ENCODE measurements at regions not wholly inside any gene's neighbourhood (a gene's known extent, or its start where the extent isn't known, plus 50 kb on each side); places are given as distances from the start of the nearest gene placed in this dataset.
A peak's percentile ranks its signal among the peaks of the same experiment; 100 is the strongest.
"Not testable (repeated sequence)": the region's sequence is repeated elsewhere in the genome, so short reads cannot be mapped to it uniquely, and the experiment has no call there.

GRCh38 chr6:131431718-131432117 lies 141.3 kb upstream of the ARG1 start:
- DNase-seq: no peak

GRCh38 chr6:131433927-131434326 lies 139.1 kb upstream of the ARG1 start:
- DNase-seq: no peak

GRCh38 chr6:131436358-131436757 lies 136.7 kb upstream of the ARG1 start:
- no peak for DNase-seq

GRCh38 chr6:131443014-131443413 lies 130.0 kb upstream of the ARG1 start:
- no peak for DNase-seq

- DNase-seq: no peak
These were observed 129.5 kb upstream of the ARG1 start for GRCh38 chr6:131443514-131443913.

- DNase-seq: not testable (repeated sequence)
These were observed 127.7 kb upstream of the ARG1 start for GRCh38 chr6:131445356-131445755.

GRCh38 chr6:131450861-131451260 lies 122.2 kb upstream of the ARG1 start:
- no peak for DNase-seq

- DNase-seq: peak; percentile 2
These were observed 121.5 kb upstream of the ARG1 start for GRCh38 chr6:131451321-131452144.

- DNase-seq: no peak
These were observed 119.2 kb upstream of the ARG1 start for GRCh38 chr6:131453803-131454202.

GRCh38 chr6:131456565-131456964 lies 116.5 kb upstream of the ARG1 start:
- no peak for DNase-seq

- no peak for DNase-seq
These were observed 114.0 kb upstream of the ARG1 start for GRCh38 chr6:131459005-131459404.

- DNase-seq: no peak
These were observed 112.4 kb upstream of the ARG1 start for GRCh38 chr6:131460614-131461000.

GRCh38 chr6:131469130-131469529 lies 103.9 kb upstream of the ARG1 start:
- no peak for DNase-seq

- DNase-seq: no peak
These were observed 102.5 kb upstream of the ARG1 start for GRCh38 chr6:131470534-131470933.

- no peak for DNase-seq
These were observed 101.7 kb upstream of the ARG1 start for GRCh38 chr6:131471331-131471730.

GRCh38 chr6:131473303-131473702 lies 99.7 kb upstream of the ARG1 start:
- not testable (repeated sequence) for DNase-seq

- DNase-seq: no peak
These were observed 96.7 kb upstream of the ARG1 start for GRCh38 chr6:131476362-131476761.

- DNase-seq: not testable (repeated sequence)
These were observed 94.2 kb upstream of the ARG1 start for GRCh38 chr6:131478740-131479211.

- no peak for DNase-seq
These were observed 86.4 kb upstream of the ARG1 start for GRCh38 chr6:131486608-131487007.

GRCh38 chr6:131488780-131489179 lies 84.2 kb upstream of the ARG1 start:
- DNase-seq: no peak

- no peak for DNase-seq
These were observed 82.6 kb upstream of the ARG1 start for GRCh38 chr6:131490441-131490840.

- no peak for DNase-seq
These were observed 80.0 kb upstream of the ARG1 start for GRCh38 chr6:131492932-131493573.

- DNase-seq: not testable (repeated sequence)
These were observed 68.6 kb upstream of the ARG1 start for GRCh38 chr6:131504387-131504786.

GRCh38 chr6:131510094-131510493 lies 62.9 kb upstream of the ARG1 start:
- no peak for DNase-seq

Measured in inflammatory macrophage treated with lipopolysaccharide for 4 hours (primary cell).